ENCODE measurements at regions not wholly inside any gene's neighbourhood (a gene's known extent, or its start where the extent isn't known, plus 50 kb on each side); places are given as distances from the start of the nearest gene placed in this dataset.
"Not testable (repeated sequence)": the region's sequence is repeated elsewhere in the genome, so short reads cannot be mapped to it uniquely, and the experiment has no call there.

- Mint-ChIP-seq H3K4me1 (no peaks in the 10 kb centered on the region), H3K4me3 (no peak overlapping the region), H3K36me3 (no peaks in the 10 kb centered on the region), H3K27ac (no peak overlapping the region), H3K27me3 (no peaks in the 10 kb centered on the region), H3K9me3 (ENCODE audit: low read depth) (peaks cover 2% of the 10 kb centered on the region)
- CTCF ChIA-PET = no interaction called here
- no peak for DNase-seq
- no peak for ATAC-seq
These were observed 572.1 kb downstream of the JRKL start for GRCh38 chr11:96961931-96962330.

- H3K27ac Mint-ChIP-seq = no peak overlapping the region
- no peak overlapping the region for H3K4me3 Mint-ChIP-seq
- peaks cover 2% of the 10 kb centered on the region for H3K9me3 Mint-ChIP-seq (ENCODE audit: low read depth)
- ATAC-seq (no peak), DNase-seq (no peak)
- H3K27me3 Mint-ChIP-seq = no peaks in the 10 kb centered on the region
- CTCF ChIA-PET = no interaction called here
- H3K36me3 Mint-ChIP-seq = no peaks in the 10 kb centered on the region
- H3K4me1 Mint-ChIP-seq = no peaks in the 10 kb centered on the region
These were observed 573.6 kb downstream of the JRKL start for GRCh38 chr11:96963375-96963774.

DNA sequence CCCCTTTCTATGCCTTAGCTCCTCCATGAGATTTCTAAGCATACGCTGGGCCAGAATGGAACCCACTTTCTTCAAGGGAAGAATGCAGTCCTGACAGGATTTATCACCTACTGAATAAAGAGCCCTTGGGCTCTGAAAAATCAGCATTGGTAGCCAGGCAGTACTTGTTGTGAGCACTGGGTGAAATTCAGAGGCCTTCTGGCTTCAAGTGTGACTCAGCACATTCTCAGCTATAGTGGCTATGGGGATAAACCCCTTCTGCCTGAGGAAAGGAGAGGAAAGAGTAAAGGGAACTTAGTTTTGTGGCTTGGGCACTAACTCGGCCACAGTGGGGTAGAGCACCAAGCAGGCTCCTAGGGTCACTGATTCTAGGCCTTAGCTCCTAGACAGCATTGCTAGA is 574.8 kb downstream of the JRKL start:
- Mint-ChIP-seq H3K27ac (no peak overlapping the region), H3K36me3 (no peaks in the 10 kb centered on the region), H3K9me3 (ENCODE audit: low read depth) (peaks cover 2% of the 10 kb centered on the region), H3K27me3 (no peaks in the 10 kb centered on the region), H3K4me1 (no peaks in the 10 kb centered on the region), H3K4me3 (no peak overlapping the region)
- CTCF ChIA-PET = no interaction called here
- ATAC-seq (no peak), DNase-seq (no peak)

DNA sequence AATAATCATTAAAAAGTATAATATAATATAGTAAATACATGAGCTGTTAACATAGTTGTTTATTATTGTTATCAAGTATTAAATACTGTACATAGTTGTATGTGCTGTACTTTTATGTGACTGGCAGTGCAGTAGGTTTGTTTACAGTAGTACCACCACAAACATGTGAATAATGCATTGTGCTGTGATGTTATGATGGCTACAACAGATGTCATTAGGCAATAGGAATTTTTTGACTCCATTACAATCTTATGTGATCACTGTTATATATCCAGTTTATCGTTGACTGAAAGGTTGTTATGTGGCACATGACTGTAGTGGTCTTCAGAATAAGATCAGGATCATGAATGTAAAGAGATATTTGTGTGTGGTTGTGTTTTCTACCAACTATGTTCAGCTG is 577.8 kb downstream of the JRKL start:
- no peak for ATAC-seq

GRCh38 chr11:96969251-96969650 is 579.4 kb downstream of the JRKL start:
- Mint-ChIP-seq H3K4me3 (no peak overlapping the region), H3K36me3 (no peaks in the 10 kb centered on the region), H3K27ac (no peak overlapping the region), H3K27me3 (no peaks in the 10 kb centered on the region), H3K9me3 (ENCODE audit: low read depth) (no peaks in the 10 kb centered on the region), H3K4me1 (no peaks in the 10 kb centered on the region)
- DNase-seq = no peak
- CTCF ChIA-PET = no interaction called here
- ATAC-seq = no peak

More for the DNA sequence above, 577.8 kb downstream of the JRKL start:
- Mint-ChIP-seq H3K4me1 (no peaks in the 10 kb centered on the region), H3K27ac (no peak overlapping the region), H3K27me3 (no peaks in the 10 kb centered on the region), H3K9me3 (ENCODE audit: low read depth) (no peaks in the 10 kb centered on the region), H3K4me3 (no peak overlapping the region), H3K36me3 (no peaks in the 10 kb centered on the region)
- no peak for DNase-seq
- CTCF ChIA-PET = no interaction called here

- Mint-ChIP-seq H3K27ac (no peak overlapping the region), H3K36me3 (no peaks in the 10 kb centered on the region), H3K4me3 (no peak overlapping the region), H3K9me3 (ENCODE audit: low read depth) (no peaks in the 10 kb centered on the region), H3K27me3 (no peaks in the 10 kb centered on the region), H3K4me1 (no peaks in the 10 kb centered on the region)
- DNase-seq = no peak
- CTCF ChIA-PET = no interaction called here
- no peak for ATAC-seq
These were observed 588.9 kb downstream of the JRKL start for GRCh38 chr11:96978751-96979150.

DNA sequence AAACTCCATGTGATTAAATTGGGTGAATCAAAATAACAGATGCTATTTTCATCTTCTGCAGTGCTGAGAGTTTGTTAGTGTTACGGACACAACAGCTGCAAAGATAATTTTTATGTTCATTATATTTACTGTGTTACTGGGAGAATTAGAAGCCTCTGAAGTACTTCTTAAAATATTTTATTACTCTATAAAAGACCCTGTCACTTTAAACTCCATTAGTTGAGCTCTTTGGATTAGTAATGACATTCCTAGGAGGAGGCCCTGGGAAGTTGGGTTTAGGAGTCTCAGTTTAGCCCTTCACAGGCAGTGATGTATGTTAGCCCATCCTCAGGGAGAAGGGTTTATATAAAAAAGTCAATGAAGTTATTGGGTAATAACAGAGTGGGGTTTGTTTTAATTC is 596.7 kb downstream of the JRKL start:
- Mint-ChIP-seq H3K27ac (no peak overlapping the region), H3K4me1 (no peaks in the 10 kb centered on the region), H3K36me3 (no peaks in the 10 kb centered on the region), H3K9me3 (ENCODE audit: low read depth) (peaks cover 5% of the 10 kb centered on the region), H3K4me3 (no peak overlapping the region), H3K27me3 (no peaks in the 10 kb centered on the region)
- CTCF ChIA-PET = no interaction called here
- no peak for ATAC-seq
- DNase-seq = no peak

DNA sequence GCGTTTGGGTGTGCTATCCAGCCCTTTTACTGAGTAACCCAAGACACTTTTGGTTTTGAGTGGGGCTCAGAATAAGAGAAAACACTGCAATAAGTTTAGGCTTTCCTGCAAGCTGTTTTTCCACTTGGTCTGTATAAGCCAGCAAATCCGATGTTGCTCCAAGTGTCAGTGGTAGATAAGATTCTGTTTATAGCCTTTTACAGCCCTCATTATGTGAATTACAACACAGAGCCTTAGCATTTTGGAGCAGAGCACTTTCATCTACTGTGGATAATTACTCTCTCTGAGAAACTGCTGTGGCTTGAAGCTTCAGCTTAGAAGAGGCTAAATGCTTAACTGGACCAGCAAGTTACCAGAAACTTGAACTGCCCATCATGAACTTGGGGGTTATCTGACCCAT is 601.1 kb downstream of the JRKL start:
- ATAC-seq (no peak), DNase-seq (no peak)
- Mint-ChIP-seq H3K36me3 (no peaks in the 10 kb centered on the region), H3K9me3 (ENCODE audit: low read depth) (peaks cover 8% of the 10 kb centered on the region), H3K27ac (no peak overlapping the region), H3K27me3 (no peaks in the 10 kb centered on the region), H3K4me1 (no peaks in the 10 kb centered on the region), H3K4me3 (no peak overlapping the region)
- CTCF ChIA-PET = no interaction called here

DNA sequence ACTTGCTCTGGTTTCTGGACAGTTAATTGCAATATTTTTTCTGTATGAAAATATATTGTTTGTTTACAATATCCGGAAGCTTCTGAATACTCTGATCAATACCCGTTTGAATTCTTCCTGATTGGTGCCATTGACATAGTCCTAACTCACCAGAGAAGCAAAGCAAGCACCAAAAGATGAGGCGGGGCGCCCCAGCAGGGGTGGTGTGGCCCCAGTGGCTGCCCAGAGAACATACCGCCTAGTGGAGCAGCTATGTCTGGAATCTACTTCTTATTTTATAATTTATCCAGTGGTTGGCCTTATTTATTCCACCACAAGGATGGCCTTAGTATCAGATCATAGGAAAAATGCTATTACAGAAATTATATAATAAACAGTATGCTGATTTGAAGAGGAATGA is 610.7 kb downstream of the JRKL start:
- H3K4me3 Mint-ChIP-seq = no peak overlapping the region
- ATAC-seq (no peak), DNase-seq (no peak)
- H3K4me1 Mint-ChIP-seq = no peaks in the 10 kb centered on the region
- no peak overlapping the region for H3K27ac Mint-ChIP-seq
- H3K27me3 Mint-ChIP-seq = no peaks in the 10 kb centered on the region
- H3K36me3 Mint-ChIP-seq = no peaks in the 10 kb centered on the region
- peaks cover 2% of the 10 kb centered on the region for H3K9me3 Mint-ChIP-seq (ENCODE audit: low read depth)
- CTCF ChIA-PET = no interaction called here

DNA sequence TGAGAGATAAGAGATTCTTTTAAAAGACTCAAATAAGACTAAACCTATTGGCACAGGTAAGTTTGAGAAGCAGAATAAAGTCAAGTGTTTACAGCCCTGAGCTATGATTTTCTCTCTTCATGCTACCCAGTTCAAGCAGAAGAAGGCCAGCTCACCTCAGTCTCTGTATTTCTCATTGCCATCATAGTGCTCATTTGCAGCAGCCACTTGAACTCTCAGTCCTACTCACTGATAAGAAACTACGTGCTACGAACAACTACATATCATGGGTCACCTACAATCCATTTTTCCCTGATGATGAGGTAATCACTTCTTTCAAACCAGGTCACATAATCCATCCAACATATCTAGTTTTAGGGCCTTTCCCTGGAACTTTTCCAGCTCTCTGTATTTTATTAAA is 617.5 kb downstream of the JRKL start:
- Mint-ChIP-seq H3K27ac (no peak overlapping the region), H3K36me3 (no peaks in the 10 kb centered on the region), H3K9me3 (ENCODE audit: low read depth) (no peaks in the 10 kb centered on the region), H3K4me3 (no peak overlapping the region), H3K4me1 (no peaks in the 10 kb centered on the region), H3K27me3 (no peaks in the 10 kb centered on the region)
- DNase-seq (no peak), ATAC-seq (no peak)
- CTCF ChIA-PET = no interaction called here

GRCh38 chr11:97009613-97010012 is 619.8 kb downstream of the JRKL start:
- peaks cover 2% of the 10 kb centered on the region for H3K9me3 Mint-ChIP-seq (ENCODE audit: low read depth)
- H3K27me3 Mint-ChIP-seq = no peaks in the 10 kb centered on the region
- ATAC-seq = no peak
- H3K4me1 Mint-ChIP-seq = no peaks in the 10 kb centered on the region
- H3K27ac Mint-ChIP-seq = no peak overlapping the region
- no peaks in the 10 kb centered on the region for H3K36me3 Mint-ChIP-seq
- CTCF ChIA-PET = no interaction called here
- no peak overlapping the region for H3K4me3 Mint-ChIP-seq
- DNase-seq = no peak

- ATAC-seq; H3K4me3 Mint-ChIP-seq; H3K4me1 Mint-ChIP-seq; H3K9me3 Mint-ChIP-seq (ENCODE audit: low read depth); H3K27me3 Mint-ChIP-seq; H3K36me3 Mint-ChIP-seq; CTCF ChIA-PET; DNase-seq; H3K27ac Mint-ChIP-seq: not testable (repeated sequence)
These were observed 621.2 kb downstream of the JRKL start for GRCh38 chr11:97010997-97011396.

DNA sequence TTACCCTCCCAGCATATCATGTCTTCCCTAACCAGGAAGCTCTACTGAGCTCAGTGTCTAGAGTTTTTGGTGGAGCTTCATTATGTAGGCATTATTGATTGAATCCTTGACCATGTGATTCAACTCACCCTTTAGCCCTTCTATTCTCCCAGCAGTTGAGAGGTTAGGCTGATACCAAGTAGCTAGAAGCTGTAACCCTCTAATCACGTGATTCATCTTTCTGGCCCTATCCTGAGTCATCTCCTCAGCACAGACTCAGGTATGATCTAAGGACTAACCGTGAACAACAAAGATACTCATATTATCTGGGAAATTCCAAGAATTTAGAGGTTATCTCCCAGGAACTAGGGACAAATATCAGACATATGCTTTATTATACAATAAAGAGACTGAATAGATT is 625.5 kb downstream of the JRKL start:
- DNase-seq (no peak), ATAC-seq (no peak)
- Mint-ChIP-seq H3K27me3 (no peaks in the 10 kb centered on the region), H3K36me3 (no peaks in the 10 kb centered on the region), H3K4me1 (no peaks in the 10 kb centered on the region), H3K9me3 (ENCODE audit: low read depth) (peaks cover 3% of the 10 kb centered on the region), H3K4me3 (no peak overlapping the region), H3K27ac (no peak overlapping the region)
- CTCF ChIA-PET = no interaction called here

DNA sequence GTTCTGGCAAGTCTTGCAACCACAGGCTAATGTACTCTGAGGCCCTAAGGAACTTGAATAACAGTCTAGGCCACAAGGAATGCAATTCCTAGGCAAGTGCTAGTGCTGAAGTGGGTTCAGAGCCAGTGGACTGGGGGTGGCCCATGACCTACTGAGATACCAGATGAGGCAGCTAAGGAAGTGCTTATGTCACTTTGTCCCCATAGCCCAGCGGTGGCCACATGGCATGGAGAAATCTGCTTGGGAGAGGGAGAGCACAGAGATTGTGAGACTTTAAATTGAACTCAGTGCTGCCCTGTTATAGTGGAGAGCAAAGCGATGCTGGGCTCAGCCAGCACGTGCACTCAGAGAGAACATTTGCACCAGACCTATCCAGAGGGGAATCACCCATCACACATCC is 629.5 kb downstream of the JRKL start:
- DNase-seq = no peak
- Mint-ChIP-seq H3K9me3 (ENCODE audit: low read depth) (peaks cover 3% of the 10 kb centered on the region), H3K27ac (no peak overlapping the region), H3K4me3 (no peak overlapping the region), H3K36me3 (no peaks in the 10 kb centered on the region), H3K4me1 (no peaks in the 10 kb centered on the region), H3K27me3 (no peaks in the 10 kb centered on the region)
- ATAC-seq = no peak
- CTCF ChIA-PET = no interaction called here

- Mint-ChIP-seq H3K9me3 (ENCODE audit: low read depth) (no peaks in the 10 kb centered on the region), H3K27ac (no peak overlapping the region), H3K36me3 (no peaks in the 10 kb centered on the region), H3K4me3 (no peak overlapping the region), H3K27me3 (no peaks in the 10 kb centered on the region), H3K4me1 (no peaks in the 10 kb centered on the region)
- CTCF ChIA-PET = no interaction called here
- no peak for DNase-seq
- no peak for ATAC-seq
These were observed 629.9 kb downstream of the JRKL start for GRCh38 chr11:97019754-97020153.

All from activated CD8-positive, alpha-beta memory T cell treated with anti-CD3 and anti-CD28 coated beads, Interleukin-2, amount 10 ng/mL, durations not matched to agents 7 days and 5 days (primary cell).